Heart left ventricle (tissue), 16 donors: ENCODE measurements at regions not wholly inside any gene's neighbourhood (a gene's known extent, or its start where the extent isn't known, plus 50 kb on each side); places are given as distances from the start of the nearest gene placed in this dataset.

ENCODE experiments used
- ATAC-seq, 4 donors: fragments of 200-7000 bp; cut with Tn5 transposase; one replicate each; pipeline ENCODE4 v1.9.1; 2020 to 2022; ENCODE audit warnings: moderate library complexity in 4 of 4, mild to moderate bottlenecking in 3 of 4, moderate number of reproducible peaks in 1 of 4
- DNase-seq, 5 donors: peaks; one replicate each; pipeline ENCODE4 v3.0.0-alpha.2; 2020
- H3K27ac ChIP-seq, 12 donors: fragments of 200-600 bp; sonication (generic) in 4 of 12; one replicate each; pipeline versions ENCODE4 v1.5.0 to v1.8.0; 2016 to 2022; ENCODE audit warnings: mild to moderate bottlenecking in 2 of 12
- H3K27me3 ChIP-seq, 9 donors: fragments of 200-600 bp; sonication (generic) in 2 of 9; one replicate each; pipeline versions ENCODE4 v1.5.1 to v1.8.0; 2016 to 2022; ENCODE audit warnings: mild to moderate bottlenecking in 3 of 9
- H3K36me3 ChIP-seq, 9 donors: fragments of 200-600 bp; sonication (generic) in 2 of 9; one replicate each; pipeline versions ENCODE4 v1.5.0 to v1.8.0; 2018 to 2022; ENCODE audit warnings: mild to moderate bottlenecking in 2 of 9
- H3K4me1 ChIP-seq, 12 donors: fragments of 200-600 bp; sonication (generic) in 4 of 12; one replicate each; pipeline versions ENCODE4 v1.5.0 to v1.8.0; 2016 to 2022; ENCODE audit warnings: mild to moderate bottlenecking in 3 of 12
- H3K4me3 ChIP-seq, 12 donors: fragments of 200-600 bp; sonication (generic) in 4 of 12; one replicate each; pipeline versions ENCODE4 v1.5.0 to v1.8.0; 2017 to 2022; ENCODE audit warnings: mild to moderate bottlenecking in 9 of 12, moderate library complexity in 4 of 12
- H3K9me3 ChIP-seq, 12 donors: fragments of 200-600 bp; sonication (generic) in 4 of 12; one replicate each; pipeline versions ENCODE4 v1.5.0 to v1.8.0; 2016 to 2022; ENCODE audit warnings: mild to moderate bottlenecking in 1 of 12
- POLR2A ChIP-seq, 2 donors: fragments of 450-650 bp; IDR thresholded peaks; one replicate each; pipeline ENCODE4 v1.6.1; 2017; ENCODE audit warnings: antibody characterized with exemption in 2 of 2, mild to moderate bottlenecking in 2 of 2, moderate library complexity in 2 of 2
- WGBS, 4 donors: extraction: QIAGEN DNeasy Blood & Tissue Kit in 2 of 4; methylation state at CpG; one replicate each; pipeline versions ENCODE4 v1.1.5 to v1.1.7; 2013 to 2018; 5-methylcytosine and 5-hydroxymethylcytosine counted together
- intact Hi-C, 10 donors: fragments of 100-400 bp; cut with DNase I; formaldehyde crosslinking; loops; one replicate each; pipeline versions ENCODE4 v1.11.1 to v1.14.2; 2022
- TF ChIP-seq, protein P1 (sequence below), 12 donors: fragments of 200-600 bp; sonication (generic) in 4 of 12; IDR thresholded peaks; one replicate each; pipeline versions ENCODE4 v1.5.0 to v1.8.0; 2018 to 2022; ENCODE audit warnings: antibody characterized with exemption in 12 of 12, mild to moderate bottlenecking in 5 of 12
- donor health status: ischemic (EF 13 %, LVEDD 7.1; RV severe dilation, severe dysfunction).
- donor health status: healthy with polysubstance abuse.
- donor health status: DM: no; HTN: yes; CAD: no.
- donor health status: DM: no; HTN: no; CAD: no.
- donor health status: ischemic (EF 25% LVEDD 6.9; RV normal size, moderate dysfunction).
- donor health status: ischemic (EF 25% LVEDD 5.7; RV mildly dilated, moderate dysfunction).
- donor health status: healthy.
- donor health status: DM: yes; HTN: yes; CAD: no.
- donor health status: ischemic (EF 35%, LVEDD 5.7; RV mildly dilated, moderate dysfunction).
- donor health status: nonischemic (EF 11% LVEDD 7.7; RV severe dilation, severe dysfunction).
- donor health status: DM: yes; HTN: yes; CAD: no.
- donor health status: PGD.
- donor health status: ischemic (EF 29% LVEDD 5.4; RV normal size, mild dysfunction).
- donor health status: nonischemic (EF 23%, LVEDD 6.1; RV moderate dilation, normal function).

DNA sequence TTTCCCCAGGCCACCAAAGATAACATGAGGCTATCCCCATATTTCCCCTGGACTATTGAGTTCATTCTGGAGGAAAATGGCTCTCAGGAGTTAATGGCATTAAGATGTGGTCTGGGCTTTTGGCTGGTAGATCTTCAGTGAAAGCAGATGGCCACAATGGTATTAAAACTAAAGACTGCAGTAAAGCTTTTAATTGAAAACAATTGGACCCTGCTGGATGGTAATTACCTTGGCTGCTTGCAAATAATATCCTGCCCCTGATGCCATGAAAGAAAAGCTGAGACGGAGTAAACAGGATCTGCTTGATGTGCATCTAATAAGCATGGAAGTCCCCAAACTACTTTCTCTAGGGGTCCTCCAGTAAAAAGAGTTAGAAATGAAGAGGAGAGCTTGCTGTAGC lies 255.8 kb downstream of the QKI start:
- Histone ChIP-seq H3K27ac (no peak overlapping the region), H3K9me3 (no peaks in the 10 kb centered on the region), H3K27me3 (no peaks in the 10 kb centered on the region), H3K36me3 (no peaks in the 10 kb centered on the region), H3K4me1 (peaks cover 0 to 21% (median 6%) of the 10 kb centered on the region in 12 donors), H3K4me3 (no peak overlapping the region)
- 96 to 100% (median 100%) methylated on average over 1 of the region's 1 CpG for WGBS, 4 donors
- intact Hi-C loops = no loop called here
- DNase-seq (no peak), ATAC-seq (no peak)
- no peak for TF ChIP-seq POLR2A (IDR thresholded peaks at IDR 0.05)
- TF ChIP-seq, protein P1, sequence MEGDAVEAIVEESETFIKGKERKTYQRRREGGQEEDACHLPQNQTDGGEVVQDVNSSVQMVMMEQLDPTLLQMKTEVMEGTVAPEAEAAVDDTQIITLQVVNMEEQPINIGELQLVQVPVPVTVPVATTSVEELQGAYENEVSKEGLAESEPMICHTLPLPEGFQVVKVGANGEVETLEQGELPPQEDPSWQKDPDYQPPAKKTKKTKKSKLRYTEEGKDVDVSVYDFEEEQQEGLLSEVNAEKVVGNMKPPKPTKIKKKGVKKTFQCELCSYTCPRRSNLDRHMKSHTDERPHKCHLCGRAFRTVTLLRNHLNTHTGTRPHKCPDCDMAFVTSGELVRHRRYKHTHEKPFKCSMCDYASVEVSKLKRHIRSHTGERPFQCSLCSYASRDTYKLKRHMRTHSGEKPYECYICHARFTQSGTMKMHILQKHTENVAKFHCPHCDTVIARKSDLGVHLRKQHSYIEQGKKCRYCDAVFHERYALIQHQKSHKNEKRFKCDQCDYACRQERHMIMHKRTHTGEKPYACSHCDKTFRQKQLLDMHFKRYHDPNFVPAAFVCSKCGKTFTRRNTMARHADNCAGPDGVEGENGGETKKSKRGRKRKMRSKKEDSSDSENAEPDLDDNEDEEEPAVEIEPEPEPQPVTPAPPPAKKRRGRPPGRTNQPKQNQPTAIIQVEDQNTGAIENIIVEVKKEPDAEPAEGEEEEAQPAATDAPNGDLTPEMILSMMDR (IDR thresholded peaks at IDR 0.05) = no peak

DNA sequence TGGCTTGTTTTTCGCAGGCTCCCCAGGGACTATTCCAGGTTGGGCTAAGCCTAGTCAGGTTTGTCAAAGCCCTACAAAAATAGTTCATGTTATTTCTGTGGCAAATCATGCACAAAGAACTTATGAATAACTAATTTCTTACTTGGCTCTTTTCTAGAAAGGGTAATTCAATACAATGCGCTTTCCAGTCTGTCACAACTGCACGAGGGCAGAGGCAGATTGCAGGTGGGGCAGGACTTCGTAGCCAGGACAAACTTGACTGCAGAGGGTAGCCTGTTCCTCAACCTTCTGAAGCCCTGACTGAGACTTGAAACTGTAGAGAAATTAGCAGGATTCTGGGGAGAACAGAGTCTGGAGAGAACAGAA lies 253.5 kb downstream of the QKI start:
- Histone ChIP-seq H3K27me3 (no peaks in the 10 kb centered on the region), H3K4me1 (peaks cover 0 to 21% (median 6%) of the 10 kb centered on the region in 12 donors), H3K4me3 (no peak overlapping the region), H3K9me3 (no peaks in the 10 kb centered on the region), H3K36me3 (no peaks in the 10 kb centered on the region), H3K27ac (peak overlapping the region in 1 of 12 donors; percentile 56)
- DNase-seq (no peak), ATAC-seq (peak in 1 of 4 donors; percentile 6)
- no peak for TF ChIP-seq POLR2A (IDR thresholded peaks at IDR 0.05)
- TF ChIP-seq, protein P1 (IDR thresholded peaks at IDR 0.05) = no peak
- whole genome bisulfite sequencing, 4 donors = 53 to 65% (median 59%) methylated on average over 4 of the region's 4 CpGs
- intact Hi-C loops = no loop called here

DNA sequence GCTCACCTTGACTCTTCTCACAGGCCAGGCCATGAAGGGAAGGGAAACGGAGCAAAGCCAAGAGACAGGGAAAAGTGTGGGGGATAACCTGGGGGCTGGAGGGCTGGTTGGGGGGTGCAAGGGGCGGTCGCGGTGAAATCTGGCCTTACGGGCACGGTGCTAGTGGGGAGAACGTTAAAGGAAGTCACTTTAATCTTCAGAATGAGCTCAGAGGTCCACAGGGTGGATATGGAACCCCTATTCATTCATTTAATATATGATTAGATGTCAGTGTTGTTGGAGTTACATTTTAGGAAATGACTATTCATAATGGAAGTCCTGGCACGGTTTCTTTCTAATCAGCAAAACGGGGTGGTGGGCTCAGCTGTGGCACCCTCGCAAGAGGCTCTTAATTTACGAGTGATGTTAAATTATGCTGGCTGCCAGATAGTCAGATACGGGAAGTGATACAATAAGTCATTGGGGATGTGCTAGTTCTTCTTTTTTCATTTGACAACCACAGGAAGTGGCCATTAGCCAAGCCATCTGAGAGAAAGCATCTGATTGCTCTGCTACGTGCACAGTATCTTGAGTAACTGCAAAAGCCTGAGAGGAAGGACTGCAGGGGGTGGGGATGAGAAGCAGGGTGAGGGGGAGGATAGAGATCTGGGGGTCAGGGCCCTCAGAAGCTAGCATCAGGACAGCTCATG lies 253.0 kb downstream of the QKI start:
- 58 to 68% (median 64%) methylated on average over 13 of the region's 13 CpGs for WGBS, 4 donors
- no peaks in the 10 kb centered on the region for H3K9me3 ChIP-seq
- no peaks in the 10 kb centered on the region for H3K27me3 ChIP-seq
- intact Hi-C loops = no loop called here
- H3K4me3 ChIP-seq = no peak overlapping the region
- no peaks in the 10 kb centered on the region for H3K36me3 ChIP-seq
- peaks cover 0 to 21% (median 6%) of the 10 kb centered on the region in 12 donors for H3K4me1 ChIP-seq
- ATAC-seq (peak; percentile 55 to 84 (median 78)), DNase-seq (peak in 4 of 5 donors; percentile 45 to 61 (median 52))
- H3K27ac ChIP-seq = peak overlapping the region in 2 of 12 donors; percentile 9 to 56
- TF ChIP-seq, protein P1 (IDR thresholded peaks at IDR 0.05) = no peak
- TF ChIP-seq POLR2A (IDR thresholded peaks at IDR 0.05) = no peak

DNA sequence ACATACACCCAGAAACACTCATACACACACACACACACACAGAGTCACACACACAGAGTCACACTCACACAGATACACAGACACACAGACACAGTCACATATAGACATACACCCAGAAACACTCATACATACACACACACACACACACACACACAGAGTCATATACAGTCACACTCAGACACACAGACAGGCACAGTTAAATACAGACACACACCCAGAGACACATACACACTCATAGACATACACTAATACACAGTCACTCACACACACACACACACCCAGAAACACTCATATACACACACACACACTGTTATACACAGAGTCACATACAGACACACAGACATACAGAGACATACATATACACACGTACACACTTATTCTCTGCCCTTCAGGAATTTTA lies 250.9 kb downstream of the QKI start:
- intact Hi-C loops = no loop called here
- Histone ChIP-seq H3K4me3 (no peak overlapping the region), H3K27ac (no peak overlapping the region), H3K27me3 (no peaks in the 10 kb centered on the region), H3K36me3 (no peaks in the 10 kb centered on the region), H3K4me1 (peaks cover 0 to 39% (median 10%) of the 10 kb centered on the region in 12 donors), H3K9me3 (no peaks in the 10 kb centered on the region)
- TF ChIP-seq, protein P1 (IDR thresholded peaks at IDR 0.05) = no peak
- no peak for TF ChIP-seq POLR2A (IDR thresholded peaks at IDR 0.05)
- ATAC-seq (no peak), DNase-seq (no peak)
- WGBS, 4 donors = 95 to 100% (median 97%) methylated on average over 1 of the region's 1 CpG
